Chondrocyte (in vitro differentiated cells): ENCODE measurements at regions not wholly inside any gene's neighbourhood (a gene's known extent, or its start where the extent isn't known, plus 50 kb on each side); places are given as distances from the start of the nearest gene placed in this dataset.
"Not testable (repeated sequence)": the region's sequence is repeated elsewhere in the genome, so short reads cannot be mapped to it uniquely, and the experiment has no call there.

Source experiments
- DNase-seq: peaks from one replicate; pipeline ENCODE4 v3.0.0; 2021; ENCODE audit warnings: mixed read lengths, low spot score
- H3K27ac Mint-ChIP-seq: one replicate; pipeline ENCODE4 v1.8.0; 2021; ENCODE audit warnings: mild to moderate bottlenecking, moderate library complexity, mixed read lengths; ENCODE audit not compliant: unreplicated experiment
- H3K27me3 Mint-ChIP-seq: 2 replicates; pipeline ENCODE4 v1.8.0; 2021; ENCODE audit warnings: low read depth, mixed read lengths
- H3K36me3 Mint-ChIP-seq: 2 replicates; pipeline ENCODE4 v1.8.0; 2021; ENCODE audit warnings: low read depth, mixed read lengths
- H3K4me1 Mint-ChIP-seq: 2 replicates; pipeline ENCODE4 v1.8.0; 2021; ENCODE audit warnings: low read depth, mild to moderate bottlenecking, mixed read lengths
- H3K4me3 Mint-ChIP-seq: one replicate; pipeline ENCODE4 v1.8.0; 2021; ENCODE audit warnings: mild to moderate bottlenecking, moderate library complexity, mixed read lengths; ENCODE audit not compliant: unreplicated experiment
- H3K9me3 Mint-ChIP-seq: 2 replicates; pipeline ENCODE4 v1.8.0; 2021; ENCODE audit warnings: low read depth, mixed read lengths
- CTCF ChIP-seq: fragments of 200-600 bp; sonication (generic); IDR thresholded peaks from 2 replicates; pipeline ENCODE4 v1.5.0; 2021; ENCODE audit warnings: antibody characterized with exemption, mild to moderate bottlenecking, moderate library complexity

GRCh38 chr11:98740321-98740720, 280.4 kb upstream of the CNTN5 start:
- no peak for TF ChIP-seq CTCF
- Mint-ChIP-seq H3K36me3 (no peaks in the 10 kb centered on the region), H3K4me3 (no peak overlapping the region), H3K27ac (no peak overlapping the region), H3K9me3 (no peaks in the 10 kb centered on the region), H3K27me3 (no peaks in the 10 kb centered on the region), H3K4me1 (no peaks in the 10 kb centered on the region)
- DNase-seq, result no peak

- peak; percentile 65 for DNase-seq
- H3K4me1 Mint-ChIP-seq, H3K4me3 Mint-ChIP-seq, H3K27me3 Mint-ChIP-seq, H3K27ac Mint-ChIP-seq, H3K36me3 Mint-ChIP-seq: not testable (repeated sequence)
- H3K9me3 Mint-ChIP-seq, result peaks cover 18% of the 10 kb centered on the region
These were observed 257.3 kb upstream of the CNTN5 start for GRCh38 chr11:98763446-98763845.

GRCh38 chr11:98766903-98767302, 253.8 kb upstream of the CNTN5 start:
- Mint-ChIP-seq H3K36me3 (no peaks in the 10 kb centered on the region), H3K27ac (no peak overlapping the region), H3K9me3 (peaks cover 18% of the 10 kb centered on the region), H3K4me1 (no peaks in the 10 kb centered on the region), H3K4me3 (no peak overlapping the region), H3K27me3 (no peaks in the 10 kb centered on the region)
- no peak for DNase-seq
- no peak for TF ChIP-seq CTCF

- not testable (repeated sequence) for H3K27me3 Mint-ChIP-seq, H3K27ac Mint-ChIP-seq, H3K4me1 Mint-ChIP-seq, H3K36me3 Mint-ChIP-seq, H3K4me3 Mint-ChIP-seq
- peak; percentile 57 for DNase-seq
- peaks cover 20% of the 10 kb centered on the region for H3K9me3 Mint-ChIP-seq
These were observed 250.7 kb upstream of the CNTN5 start for GRCh38 chr11:98770046-98770445.

GRCh38 chr11:98771791-98772190, 249.0 kb upstream of the CNTN5 start:
- TF ChIP-seq CTCF, result no peak
- Mint-ChIP-seq H3K27ac (no peak overlapping the region), H3K4me1 (no peaks in the 10 kb centered on the region), H3K9me3 (peaks cover 17% of the 10 kb centered on the region), H3K4me3 (no peak overlapping the region), H3K27me3 (no peaks in the 10 kb centered on the region), H3K36me3 (no peaks in the 10 kb centered on the region)
- DNase-seq, result no peak

GRCh38 chr11:98772893-98773292, 247.9 kb upstream of the CNTN5 start:
- H3K9me3 Mint-ChIP-seq, result peaks cover 15% of the 10 kb centered on the region
- no peak overlapping the region for H3K27ac Mint-ChIP-seq
- DNase-seq, result no peak
- H3K4me3 Mint-ChIP-seq, result no peak overlapping the region
- no peaks in the 10 kb centered on the region for H3K36me3 Mint-ChIP-seq
- no peaks in the 10 kb centered on the region for H3K4me1 Mint-ChIP-seq
- H3K27me3 Mint-ChIP-seq, result no peaks in the 10 kb centered on the region
- TF ChIP-seq CTCF, result no peak
